Transverse colon (tissue), 4 donors: ENCODE measurements at regions not wholly inside any gene's neighbourhood (a gene's known extent, or its start where the extent isn't known, plus 50 kb on each side); places are given as distances from the start of the nearest gene placed in this dataset.

Experiments
- EP300 ChIP-seq: sonication (generic); formaldehyde crosslinking; IDR thresholded peaks from one replicate; pipeline ENCODE4 v1.6.1; 2017; ENCODE audit warnings: antibody characterized with exemption, low read depth
- POLR2A ChIP-seq: fragments of 450-650 bp; IDR thresholded peaks from one replicate; pipeline ENCODE4 v1.6.1; 2016; ENCODE audit warnings: antibody characterized with exemption, mild to moderate bottlenecking, moderate library complexity
- POLR2AphosphoS5 ChIP-seq, 3 donors: sonication (generic); formaldehyde crosslinking; IDR thresholded peaks; one replicate each; pipeline ENCODE4 v1.6.1; 2016; ENCODE audit warnings: antibody characterized with exemption in 3 of 3
- TF ChIP-seq, protein P1 (sequence below), 5 experiments: fragments of 200-600 bp in 3 of 5; fragments of 450-650 bp in 2 of 5; sonication (generic) in 3 of 5; IDR thresholded peaks; 1 replicate in 2 of 5; 2 replicates in 3 of 5; pipeline ENCODE4 v1.5.1; 2016 to 2017; ENCODE audit warnings: antibody characterized with exemption in 5 of 5, inconsistent platforms in 3 of 5, mild to moderate bottlenecking in 2 of 5, moderate library complexity in 1 of 5

GRCh38 chr3:27869152-27869551, 147.0 kb upstream of the EOMES start:
- no peak for TF ChIP-seq POLR2A
- TF ChIP-seq, protein P1, sequence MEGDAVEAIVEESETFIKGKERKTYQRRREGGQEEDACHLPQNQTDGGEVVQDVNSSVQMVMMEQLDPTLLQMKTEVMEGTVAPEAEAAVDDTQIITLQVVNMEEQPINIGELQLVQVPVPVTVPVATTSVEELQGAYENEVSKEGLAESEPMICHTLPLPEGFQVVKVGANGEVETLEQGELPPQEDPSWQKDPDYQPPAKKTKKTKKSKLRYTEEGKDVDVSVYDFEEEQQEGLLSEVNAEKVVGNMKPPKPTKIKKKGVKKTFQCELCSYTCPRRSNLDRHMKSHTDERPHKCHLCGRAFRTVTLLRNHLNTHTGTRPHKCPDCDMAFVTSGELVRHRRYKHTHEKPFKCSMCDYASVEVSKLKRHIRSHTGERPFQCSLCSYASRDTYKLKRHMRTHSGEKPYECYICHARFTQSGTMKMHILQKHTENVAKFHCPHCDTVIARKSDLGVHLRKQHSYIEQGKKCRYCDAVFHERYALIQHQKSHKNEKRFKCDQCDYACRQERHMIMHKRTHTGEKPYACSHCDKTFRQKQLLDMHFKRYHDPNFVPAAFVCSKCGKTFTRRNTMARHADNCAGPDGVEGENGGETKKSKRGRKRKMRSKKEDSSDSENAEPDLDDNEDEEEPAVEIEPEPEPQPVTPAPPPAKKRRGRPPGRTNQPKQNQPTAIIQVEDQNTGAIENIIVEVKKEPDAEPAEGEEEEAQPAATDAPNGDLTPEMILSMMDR (IDR thresholded peaks at IDR 0.05): no peak
- TF ChIP-seq EP300: no peak
- no peak for TF ChIP-seq POLR2AphosphoS5 (IDR thresholded peaks at IDR 0.05)
